IPS-15b (cell line): ENCODE measurements at regions not wholly inside any gene's neighbourhood (a gene's known extent, or its start where the extent isn't known, plus 50 kb on each side); places are given as distances from the start of the nearest gene placed in this dataset.

Source experiments
- H3K27me3 ChIP-seq: one replicate; pipeline ENCODE4 v1.6.1; 2013; ENCODE audit warnings: low read length; ENCODE audit not compliant: control insufficient read depth, insufficient read depth
- H3K36me3 ChIP-seq: one replicate; pipeline ENCODE4 v1.6.1; 2013; ENCODE audit warnings: low read length; ENCODE audit not compliant: control insufficient read depth, insufficient read depth
- H3K4me1 ChIP-seq: one replicate; pipeline ENCODE4 v1.6.1; 2013; ENCODE audit warnings: mild to moderate bottlenecking, low read length; ENCODE audit not compliant: control insufficient read depth, insufficient read depth
- H3K4me3 ChIP-seq: one replicate; pipeline ENCODE4 v1.5.1; 2013; ENCODE audit warnings: low read depth, low read length
- H3K9ac ChIP-seq: one replicate; pipeline ENCODE4 v1.6.1; 2013; ENCODE audit warnings: low read depth, mild to moderate bottlenecking, low read length
- H3K9me3 ChIP-seq: one replicate; pipeline ENCODE4 v1.6.1; 2013; ENCODE audit warnings: mild to moderate bottlenecking, low read length; ENCODE audit not compliant: control insufficient read depth, insufficient read depth

GRCh38 chr14:97604731-97605130, 807.5 kb downstream of the VRK1 start:
- H3K4me1 ChIP-seq = no peaks in the 10 kb centered on the region
- no peaks in the 10 kb centered on the region for H3K27me3 ChIP-seq
- no peaks in the 10 kb centered on the region for H3K9me3 ChIP-seq
- no peak overlapping the region for H3K4me3 ChIP-seq
- no peak overlapping the region for H3K9ac ChIP-seq
- no peaks in the 10 kb centered on the region for H3K36me3 ChIP-seq

GRCh38 chr14:97618401-97618800, 821.2 kb downstream of the VRK1 start:
- H3K4me1 ChIP-seq = no peaks in the 10 kb centered on the region
- no peak overlapping the region for H3K9ac ChIP-seq
- no peaks in the 10 kb centered on the region for H3K9me3 ChIP-seq
- no peaks in the 10 kb centered on the region for H3K27me3 ChIP-seq
- no peaks in the 10 kb centered on the region for H3K36me3 ChIP-seq
- no peak overlapping the region for H3K4me3 ChIP-seq

GRCh38 chr14:97618917-97619690, 821.9 kb downstream of the VRK1 start:
- Histone ChIP-seq H3K4me3 (no peak overlapping the region), H3K9me3 (no peaks in the 10 kb centered on the region), H3K9ac (no peak overlapping the region), H3K4me1 (no peaks in the 10 kb centered on the region), H3K27me3 (no peaks in the 10 kb centered on the region), H3K36me3 (no peaks in the 10 kb centered on the region)

- Histone ChIP-seq H3K27me3 (no peaks in the 10 kb centered on the region), H3K36me3 (no peaks in the 10 kb centered on the region), H3K4me3 (no peak overlapping the region), H3K9ac (no peak overlapping the region), H3K4me1 (no peaks in the 10 kb centered on the region), H3K9me3 (no peaks in the 10 kb centered on the region)
These were observed 822.9 kb downstream of the VRK1 start for GRCh38 chr14:97620066-97620465.

GRCh38 chr14:97624985-97625384, 827.8 kb downstream of the VRK1 start:
- Histone ChIP-seq H3K36me3 (no peaks in the 10 kb centered on the region), H3K9me3 (no peaks in the 10 kb centered on the region), H3K27me3 (no peaks in the 10 kb centered on the region), H3K4me1 (no peaks in the 10 kb centered on the region), H3K4me3 (no peak overlapping the region), H3K9ac (no peak overlapping the region)

- Histone ChIP-seq H3K9ac (no peak overlapping the region), H3K9me3 (no peaks in the 10 kb centered on the region), H3K4me3 (no peak overlapping the region), H3K36me3 (no peaks in the 10 kb centered on the region), H3K27me3 (no peaks in the 10 kb centered on the region), H3K4me1 (peaks cover 4% of the 10 kb centered on the region)
These were observed 828.3 kb downstream of the VRK1 start for GRCh38 chr14:97625477-97625876.

- peaks cover 8% of the 10 kb centered on the region for H3K4me1 ChIP-seq
- no peaks in the 10 kb centered on the region for H3K27me3 ChIP-seq
- no peaks in the 10 kb centered on the region for H3K36me3 ChIP-seq
- no peak overlapping the region for H3K9ac ChIP-seq
- no peak overlapping the region for H3K4me3 ChIP-seq
- H3K9me3 ChIP-seq = no peaks in the 10 kb centered on the region
These were observed 828.9 kb downstream of the VRK1 start for GRCh38 chr14:97626088-97626487.

- Histone ChIP-seq H3K36me3 (no peaks in the 10 kb centered on the region), H3K9me3 (no peaks in the 10 kb centered on the region), H3K4me1 (peaks cover 24% of the 10 kb centered on the region)
These were observed 833.1 kb downstream of the VRK1 start for GRCh38 chr14:97630249-97630648.

GRCh38 chr14:97633131-97633738, 836.1 kb downstream of the VRK1 start:
- H3K27me3 ChIP-seq = no peaks in the 10 kb centered on the region
- no peaks in the 10 kb centered on the region for H3K9me3 ChIP-seq
- no peak overlapping the region for H3K4me3 ChIP-seq
- no peak overlapping the region for H3K9ac ChIP-seq
- peaks cover 37% of the 10 kb centered on the region for H3K4me1 ChIP-seq
- H3K36me3 ChIP-seq = no peaks in the 10 kb centered on the region

More at GRCh38 chr14:97630249-97630648, 833.1 kb downstream of the VRK1 start:
- no peaks in the 10 kb centered on the region for H3K27me3 ChIP-seq
- H3K4me3 ChIP-seq = no peak overlapping the region
- H3K9ac ChIP-seq = no peak overlapping the region

GRCh38 chr14:97634751-97635150, 837.6 kb downstream of the VRK1 start:
- H3K4me3 ChIP-seq = no peak overlapping the region
- no peaks in the 10 kb centered on the region for H3K27me3 ChIP-seq

GRCh38 chr14:97638864-97639263, 841.7 kb downstream of the VRK1 start:
- H3K9me3 ChIP-seq = no peaks in the 10 kb centered on the region
- no peaks in the 10 kb centered on the region for H3K36me3 ChIP-seq
- peaks cover 36% of the 10 kb centered on the region for H3K4me1 ChIP-seq

More at GRCh38 chr14:97634751-97635150, 837.6 kb downstream of the VRK1 start:
- H3K9me3 ChIP-seq = no peaks in the 10 kb centered on the region
- H3K9ac ChIP-seq = no peak overlapping the region
- peaks cover 49% of the 10 kb centered on the region for H3K4me1 ChIP-seq
- no peaks in the 10 kb centered on the region for H3K36me3 ChIP-seq

GRCh38 chr14:97640031-97640430, 842.8 kb downstream of the VRK1 start:
- no peaks in the 10 kb centered on the region for H3K27me3 ChIP-seq

More at GRCh38 chr14:97638864-97639263, 841.7 kb downstream of the VRK1 start:
- Histone ChIP-seq H3K27me3 (no peaks in the 10 kb centered on the region), H3K9ac (no peak overlapping the region), H3K4me3 (no peak overlapping the region)

More at GRCh38 chr14:97640031-97640430, 842.8 kb downstream of the VRK1 start:
- no peaks in the 10 kb centered on the region for H3K9me3 ChIP-seq
- no peak overlapping the region for H3K9ac ChIP-seq
- peaks cover 34% of the 10 kb centered on the region for H3K4me1 ChIP-seq
- no peaks in the 10 kb centered on the region for H3K36me3 ChIP-seq
- H3K4me3 ChIP-seq = no peak overlapping the region
